K562 (cell line): ENCODE measurements at regions not wholly inside any gene's neighbourhood (a gene's known extent, or its start where the extent isn't known, plus 50 kb on each side); places are given as distances from the start of the nearest gene placed in this dataset.

Source experiments
- BCL6 ChIP-seq: fragments of 250-450 bp; sonication (Bioruptor Pico); IDR thresholded peaks from 2 replicates; pipeline ENCODE4 v1.4.0; 2020
- JUND ChIP-seq, 2 experiments: IDR thresholded peaks; 2 replicates in 1 of 2; 3 replicates in 1 of 2; pipeline ENCODE4 v1.6.1; 2011; ENCODE audit warnings: borderline replicate concordance in 2 of 2, low read depth in 2 of 2, low read length in 2 of 2, improper control_type of control experiment in 1 of 2, missing biosample characterization in 1 of 2, missing genetic modification characterization in 1 of 2, missing genetic modification reagents in 1 of 2
- KDM4B ChIP-seq, 2 experiments: fragments of 450-650 bp in 1 of 2; sonication (generic) in 1 of 2; IDR thresholded peaks; 2 replicates each; pipeline ENCODE4 v1.6.1; 2016 to 2017; ENCODE audit warnings: borderline replicate concordance in 2 of 2, antibody characterized with exemption in 1 of 2, low read depth in 1 of 2, mild to moderate bottlenecking in 1 of 2
- PHF21A ChIP-seq: fragments of 450-650 bp; IDR thresholded peaks from 2 replicates; pipeline ENCODE4 v1.6.1; 2017; ENCODE audit warnings: low read depth, borderline replicate concordance
- TGIF2 ChIP-seq: sonication (generic); formaldehyde crosslinking; IDR thresholded peaks from 2 replicates; pipeline ENCODE4 v1.8.1; 2022; ENCODE audit warnings: mild to moderate bottlenecking, missing genetic modification reagents, moderate library complexity
- ZFP30 ChIP-seq: fragments of 250-450 bp; sonication (Bioruptor Pico); IDR thresholded peaks from 2 replicates; pipeline ENCODE4 v1.8.0; 2022; ENCODE audit warnings: moderate library complexity, mild to moderate bottlenecking, inconsistent platforms, borderline replicate concordance
- ZNF184 ChIP-seq: sonication (generic); formaldehyde crosslinking; IDR thresholded peaks from 2 replicates; pipeline ENCODE4 v1.5.0; 2020; ENCODE audit warnings: missing genetic modification reagents
- ZNF507 ChIP-seq: conservative IDR thresholded peaks from 2 replicates; pipeline ENCODE4 v1.6.1; 2017; ENCODE audit warnings: missing genetic modification characterization, missing compliant biosample characterization
- TF ChIP-seq, protein P1 (sequence below): fragments of 250-450 bp; sonication (Bioruptor Pico); IDR thresholded peaks from 2 replicates; pipeline ENCODE4 v1.5.0; 2021
- TF ChIP-seq, protein P2 (sequence below), 2 experiments: fragments of 450-650 bp in 1 of 2; sonication (generic) in 1 of 2; formaldehyde crosslinking in 1 of 2; IDR thresholded peaks; 2 replicates each; pipeline versions ENCODE4 v1.7.1 to v1.9.0; 2016 to 2022; ENCODE audit warnings: inconsistent platforms in 1 of 2, mild to moderate bottlenecking in 1 of 2, missing genetic modification reagents in 1 of 2
- TF ChIP-seq, protein P3 (sequence below): fragments of 150-350 bp; conservative IDR thresholded peaks from 2 replicates; pipeline ENCODE4 v1.6.1; 2014; ENCODE audit warnings: low read length
- TF ChIP-seq, protein P4 (sequence below): fragments of 250-450 bp; sonication (Bioruptor Pico); IDR thresholded peaks from 2 replicates; pipeline ENCODE4 v1.4.0; 2020; ENCODE audit warnings: mild to moderate bottlenecking, moderate library complexity

DNA sequence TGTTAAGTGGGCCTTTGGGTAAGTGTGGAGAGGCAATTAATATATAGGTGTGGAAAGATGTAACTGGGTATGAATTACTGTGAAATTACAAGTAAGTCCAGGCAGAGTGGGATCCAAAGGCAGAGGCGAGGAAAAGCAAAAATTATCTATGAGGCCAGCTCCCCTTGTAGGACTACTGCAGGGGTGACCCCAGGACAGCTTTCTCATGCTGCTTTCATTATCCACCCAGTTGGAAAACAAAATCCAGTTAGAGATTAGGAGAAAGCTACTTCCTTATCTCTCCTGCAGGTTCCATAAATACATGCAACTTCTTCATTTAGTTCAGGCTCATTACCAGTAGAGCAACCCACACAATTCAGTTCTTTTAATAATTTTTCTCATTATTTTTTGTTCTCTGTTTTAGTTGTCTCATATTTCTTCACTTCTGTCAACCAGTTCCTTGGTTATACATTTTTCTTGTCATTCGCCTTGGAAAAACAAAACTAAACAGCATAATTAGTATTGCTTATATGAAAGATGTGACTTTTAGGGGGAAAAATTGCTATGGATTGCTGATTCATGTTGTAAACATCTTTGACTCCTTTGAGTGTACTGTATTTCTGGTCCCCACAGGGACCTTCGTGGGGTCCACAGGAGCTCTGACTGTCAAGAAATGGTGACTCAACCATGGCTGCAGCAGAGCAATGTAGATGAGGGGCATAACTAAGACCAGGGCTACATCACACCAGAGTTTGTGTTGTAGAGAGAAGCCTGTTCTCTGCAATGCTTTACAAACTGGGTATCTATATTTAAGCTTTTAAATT is 110.4 kb upstream of the PARD3B start (continued):
- TF ChIP-seq, protein P1, sequence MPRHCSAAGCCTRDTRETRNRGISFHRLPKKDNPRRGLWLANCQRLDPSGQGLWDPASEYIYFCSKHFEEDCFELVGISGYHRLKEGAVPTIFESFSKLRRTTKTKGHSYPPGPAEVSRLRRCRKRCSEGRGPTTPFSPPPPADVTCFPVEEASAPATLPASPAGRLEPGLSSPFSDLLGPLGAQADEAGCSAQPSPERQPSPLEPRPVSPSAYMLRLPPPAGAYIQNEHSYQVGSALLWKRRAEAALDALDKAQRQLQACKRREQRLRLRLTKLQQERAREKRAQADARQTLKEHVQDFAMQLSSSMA (CRISPR knock-in tag): no peak
- TF ChIP-seq, protein P2, sequence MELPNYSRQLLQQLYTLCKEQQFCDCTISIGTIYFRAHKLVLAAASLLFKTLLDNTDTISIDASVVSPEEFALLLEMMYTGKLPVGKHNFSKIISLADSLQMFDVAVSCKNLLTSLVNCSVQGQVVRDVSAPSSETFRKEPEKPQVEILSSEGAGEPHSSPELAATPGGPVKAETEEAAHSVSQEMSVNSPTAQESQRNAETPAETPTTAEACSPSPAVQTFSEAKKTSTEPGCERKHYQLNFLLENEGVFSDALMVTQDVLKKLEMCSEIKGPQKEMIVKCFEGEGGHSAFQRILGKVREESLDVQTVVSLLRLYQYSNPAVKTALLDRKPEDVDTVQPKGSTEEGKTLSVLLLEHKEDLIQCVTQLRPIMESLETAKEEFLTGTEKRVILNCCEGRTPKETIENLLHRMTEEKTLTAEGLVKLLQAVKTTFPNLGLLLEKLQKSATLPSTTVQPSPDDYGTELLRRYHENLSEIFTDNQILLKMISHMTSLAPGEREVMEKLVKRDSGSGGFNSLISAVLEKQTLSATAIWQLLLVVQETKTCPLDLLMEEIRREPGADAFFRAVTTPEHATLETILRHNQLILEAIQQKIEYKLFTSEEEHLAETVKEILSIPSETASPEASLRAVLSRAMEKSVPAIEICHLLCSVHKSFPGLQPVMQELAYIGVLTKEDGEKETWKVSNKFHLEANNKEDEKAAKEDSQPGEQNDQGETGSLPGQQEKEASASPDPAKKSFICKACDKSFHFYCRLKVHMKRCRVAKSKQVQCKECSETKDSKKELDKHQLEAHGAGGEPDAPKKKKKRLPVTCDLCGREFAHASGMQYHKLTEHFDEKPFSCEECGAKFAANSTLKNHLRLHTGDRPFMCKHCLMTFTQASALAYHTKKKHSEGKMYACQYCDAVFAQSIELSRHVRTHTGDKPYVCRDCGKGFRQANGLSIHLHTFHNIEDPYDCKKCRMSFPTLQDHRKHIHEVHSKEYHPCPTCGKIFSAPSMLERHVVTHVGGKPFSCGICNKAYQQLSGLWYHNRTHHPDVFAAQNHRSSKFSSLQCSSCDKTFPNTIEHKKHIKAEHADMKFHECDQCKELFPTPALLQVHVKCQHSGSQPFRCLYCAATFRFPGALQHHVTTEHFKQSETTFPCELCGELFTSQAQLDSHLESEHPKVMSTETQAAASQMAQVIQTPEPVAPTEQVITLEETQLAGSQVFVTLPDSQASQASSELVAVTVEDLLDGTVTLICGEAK (IDR thresholded peaks at IDR 0.05): no peak
- TF ChIP-seq, protein P2 (CRISPR knock-in tag; IDR thresholded peaks at IDR 0.05): no peak
- TF ChIP-seq, protein P3, sequence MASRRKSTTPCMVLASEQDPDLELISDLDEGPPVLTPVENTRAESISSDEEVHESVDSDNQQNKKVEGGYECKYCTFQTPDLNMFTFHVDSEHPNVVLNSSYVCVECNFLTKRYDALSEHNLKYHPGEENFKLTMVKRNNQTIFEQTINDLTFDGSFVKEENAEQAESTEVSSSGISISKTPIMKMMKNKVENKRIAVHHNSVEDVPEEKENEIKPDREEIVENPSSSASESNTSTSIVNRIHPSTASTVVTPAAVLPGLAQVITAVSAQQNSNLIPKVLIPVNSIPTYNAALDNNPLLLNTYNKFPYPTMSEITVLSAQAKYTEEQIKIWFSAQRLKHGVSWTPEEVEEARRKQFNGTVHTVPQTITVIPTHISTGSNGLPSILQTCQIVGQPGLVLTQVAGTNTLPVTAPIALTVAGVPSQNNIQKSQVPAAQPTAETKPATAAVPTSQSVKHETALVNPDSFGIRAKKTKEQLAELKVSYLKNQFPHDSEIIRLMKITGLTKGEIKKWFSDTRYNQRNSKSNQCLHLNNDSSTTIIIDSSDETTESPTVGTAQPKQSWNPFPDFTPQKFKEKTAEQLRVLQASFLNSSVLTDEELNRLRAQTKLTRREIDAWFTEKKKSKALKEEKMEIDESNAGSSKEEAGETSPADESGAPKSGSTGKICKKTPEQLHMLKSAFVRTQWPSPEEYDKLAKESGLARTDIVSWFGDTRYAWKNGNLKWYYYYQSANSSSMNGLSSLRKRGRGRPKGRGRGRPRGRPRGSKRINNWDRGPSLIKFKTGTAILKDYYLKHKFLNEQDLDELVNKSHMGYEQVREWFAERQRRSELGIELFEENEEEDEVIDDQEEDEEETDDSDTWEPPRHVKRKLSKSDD: no peak
- TF ChIP-seq, protein P4, sequence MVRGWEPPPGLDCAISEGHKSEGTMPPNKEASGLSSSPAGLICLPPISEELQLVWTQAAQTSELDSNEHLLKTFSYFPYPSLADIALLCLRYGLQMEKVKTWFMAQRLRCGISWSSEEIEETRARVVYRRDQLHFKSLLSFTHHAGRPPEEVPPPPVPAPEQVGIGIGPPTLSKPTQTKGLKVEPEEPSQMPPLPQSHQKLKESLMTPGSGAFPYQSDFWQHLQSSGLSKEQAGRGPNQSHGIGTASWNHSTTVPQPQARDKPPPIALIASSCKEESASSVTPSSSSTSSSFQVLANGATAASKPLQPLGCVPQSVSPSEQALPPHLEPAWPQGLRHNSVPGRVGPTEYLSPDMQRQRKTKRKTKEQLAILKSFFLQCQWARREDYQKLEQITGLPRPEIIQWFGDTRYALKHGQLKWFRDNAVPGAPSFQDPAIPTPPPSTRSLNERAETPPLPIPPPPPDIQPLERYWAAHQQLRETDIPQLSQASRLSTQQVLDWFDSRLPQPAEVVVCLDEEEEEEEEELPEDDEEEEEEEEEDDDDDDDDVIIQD (CRISPR knock-in tag): no peak
- no peak for TF ChIP-seq ZFP30 (CRISPR knock-in tag)
- no peak for TF ChIP-seq KDM4B (IDR thresholded peaks at IDR 0.05; ENCODE audit: borderline replicate concordance in 2 of 2, low read depth in 1 of 2)
- no peak for TF ChIP-seq ZNF507 (tag)
- TF ChIP-seq PHF21A: no peak
- TF ChIP-seq JUND (IDR thresholded peaks at IDR 0.05; ENCODE audit: borderline replicate concordance, low read depth, low read length): 0 out of 2 replicates have a peak, but pooled peaks have one; percentile 6
- peak; percentile 44; the same call in 2 of the 3 replicates for TF ChIP-seq JUND (tag; IDR thresholded peaks at IDR 0.05; ENCODE audit: borderline replicate concordance, low read depth, low read length)
- no peak for TF ChIP-seq TGIF2 (CRISPR knock-in tag)
- TF ChIP-seq ZNF184 (CRISPR knock-in tag): no peak
- TF ChIP-seq BCL6 (CRISPR knock-in tag): no peak
